ENCODE measurements at regions not wholly inside any gene's neighbourhood (a gene's known extent, or its start where the extent isn't known, plus 50 kb on each side); places are given as distances from the start of the nearest gene placed in this dataset.

GRCh38 chr4:163672751-163673150 is 178.3 kb downstream of the TMA16 start:
- no peaks in the 10 kb centered on the region for H3K36me3 ChIP-seq
- DNase-seq, result no peak
- WGBS, 5 donors, result 70 to 75% (median 73%) methylated on average over 3 of the region's 3 CpGs
- intact Hi-C loops (cut with DNase I; ENCODE audit: low total_unique reads), result no loop called here
- TF ChIP-seq POLR2AphosphoS5 (IDR thresholded peaks at IDR 0.05) (no peak), EP300 (IDR thresholded peaks at IDR 0.05) (no peak), CTCF (IDR thresholded peaks at IDR 0.05) (no peak), POLR2A (IDR thresholded peaks at IDR 0.05) (no peak)
- no peaks in the 10 kb centered on the region for H3K4me1 ChIP-seq
- H3K27ac ChIP-seq, result no peak overlapping the region
- H3K27me3 ChIP-seq, result no peaks in the 10 kb centered on the region
- H3K4me3 ChIP-seq, result no peak overlapping the region
- no peaks in the 10 kb centered on the region for H3K9me3 ChIP-seq

- Histone ChIP-seq H3K36me3 (no peaks in the 10 kb centered on the region), H3K27ac (no peak overlapping the region), H3K4me1 (no peaks in the 10 kb centered on the region), H3K9me3 (no peaks in the 10 kb centered on the region), H3K4me3 (no peak overlapping the region), H3K27me3 (no peaks in the 10 kb centered on the region)
- DNase-seq, result no peak
- TF ChIP-seq POLR2A (IDR thresholded peaks at IDR 0.05) (no peak), CTCF (IDR thresholded peaks at IDR 0.05) (no peak)
- intact Hi-C loops (cut with DNase I; ENCODE audit: low total_unique reads), result no loop called here
- 29 to 42% (median 33%) methylated on average over 5 of the region's 5 CpGs for WGBS, 5 donors
These were observed 179.6 kb downstream of the TMA16 start for GRCh38 chr4:163673848-163674697.

GRCh38 chr4:163679189-163679588 is 184.7 kb downstream of the TMA16 start:
- TF ChIP-seq CTCF (IDR thresholded peaks at IDR 0.05) (no peak), EP300 (IDR thresholded peaks at IDR 0.05) (no peak), POLR2AphosphoS5 (IDR thresholded peaks at IDR 0.05) (no peak), POLR2A (IDR thresholded peaks at IDR 0.05) (no peak)
- DNase-seq, result no peak
- 61 to 72% (median 63%) methylated on average over 5 of the region's 5 CpGs for WGBS, 5 donors
- no peaks in the 10 kb centered on the region for H3K9me3 ChIP-seq
- no peak overlapping the region for H3K4me3 ChIP-seq
- H3K4me1 ChIP-seq, result no peaks in the 10 kb centered on the region
- no peak overlapping the region for H3K27ac ChIP-seq
- no peaks in the 10 kb centered on the region for H3K36me3 ChIP-seq
- intact Hi-C loops (cut with DNase I; ENCODE audit: low total_unique reads), result no loop called here
- H3K27me3 ChIP-seq, result no peaks in the 10 kb centered on the region

- H3K9me3 ChIP-seq, result no peaks in the 10 kb centered on the region
- DNase-seq, result no peak
- intact Hi-C loops (cut with DNase I; ENCODE audit: low total_unique reads), result no loop called here
- 39 to 61% (median 47%) methylated on average over 1 of the region's 1 CpG for WGBS, 5 donors
- H3K27me3 ChIP-seq, result no peaks in the 10 kb centered on the region
- H3K4me1 ChIP-seq, result no peaks in the 10 kb centered on the region
- no peak overlapping the region for H3K4me3 ChIP-seq
- no peak overlapping the region for H3K27ac ChIP-seq
- no peaks in the 10 kb centered on the region for H3K36me3 ChIP-seq
- TF ChIP-seq CTCF (IDR thresholded peaks at IDR 0.05) (no peak), EP300 (IDR thresholded peaks at IDR 0.05) (no peak), POLR2A (IDR thresholded peaks at IDR 0.05) (no peak), POLR2AphosphoS5 (IDR thresholded peaks at IDR 0.05) (no peak)
These were observed 186.1 kb downstream of the TMA16 start for GRCh38 chr4:163680386-163681098.

Data from stomach (tissue), 8 donors.